ENCODE measurements at regions not wholly inside any gene's neighbourhood (a gene's known extent, or its start where the extent isn't known, plus 50 kb on each side); places are given as distances from the start of the nearest gene placed in this dataset.

GRCh38 chr15:95300958-95301357 is 1029.5 kb upstream of the NR2F2 start:
- H3K9me3 ChIP-seq: no peaks in the 10 kb centered on the region
- H3K27me3 ChIP-seq: peaks cover 0 to 21% of the 10 kb centered on the region in 2 donors
- TF ChIP-seq CTCF (IDR thresholded peaks at IDR 0.05): no peak
- DNase-seq (no peak), ATAC-seq (peak; percentile 38)
- H3K27ac ChIP-seq: no peak overlapping the region
- peaks cover 0 to 5% of the 10 kb centered on the region in 2 donors for H3K4me1 ChIP-seq
- intact Hi-C loops (cut with DNase I): no loop called here
- H3K36me3 ChIP-seq: no peaks in the 10 kb centered on the region
- H3K4me3 ChIP-seq: no peak overlapping the region

GRCh38 chr15:95302206-95302605 is 1028.3 kb upstream of the NR2F2 start:
- Histone ChIP-seq H3K36me3 (no peaks in the 10 kb centered on the region), H3K27ac (no peak overlapping the region), H3K9me3 (no peaks in the 10 kb centered on the region), H3K4me1 (peaks cover 0 to 5% of the 10 kb centered on the region in 2 donors), H3K4me3 (no peak overlapping the region), H3K27me3 (peaks cover 0 to 8% of the 10 kb centered on the region in 2 donors)
- ATAC-seq (no peak), DNase-seq (no peak)
- no peak for TF ChIP-seq CTCF (IDR thresholded peaks at IDR 0.05)
- intact Hi-C loops (cut with DNase I): no loop called here

GRCh38 chr15:95302809-95303208 is 1027.7 kb upstream of the NR2F2 start:
- DNase-seq (no peak), ATAC-seq (no peak)
- peaks cover 0 to 2% of the 10 kb centered on the region in 2 donors for H3K27me3 ChIP-seq
- intact Hi-C loops (cut with DNase I): no loop called here
- TF ChIP-seq CTCF (IDR thresholded peaks at IDR 0.05): no peak
- H3K36me3 ChIP-seq: no peaks in the 10 kb centered on the region
- H3K9me3 ChIP-seq: no peaks in the 10 kb centered on the region
- H3K4me3 ChIP-seq: no peak overlapping the region
- H3K27ac ChIP-seq: no peak overlapping the region
- H3K4me1 ChIP-seq: peaks cover 0 to 5% of the 10 kb centered on the region in 2 donors

GRCh38 chr15:95303713-95304112 is 1026.8 kb upstream of the NR2F2 start:
- peaks cover 0 to 5% of the 10 kb centered on the region in 2 donors for H3K4me1 ChIP-seq
- intact Hi-C loops (cut with DNase I): no loop called here
- H3K27me3 ChIP-seq: no peaks in the 10 kb centered on the region
- no peaks in the 10 kb centered on the region for H3K36me3 ChIP-seq
- no peak overlapping the region for H3K4me3 ChIP-seq
- no peak for ATAC-seq
- H3K27ac ChIP-seq: peak overlapping the region; percentile 1 to 75
- no peak for TF ChIP-seq CTCF (IDR thresholded peaks at IDR 0.05)
- no peak for DNase-seq
- H3K9me3 ChIP-seq: no peaks in the 10 kb centered on the region

GRCh38 chr15:95304151-95304946 is 1026.2 kb upstream of the NR2F2 start:
- ATAC-seq (peak; percentile 49), DNase-seq (peak in 2 of 4 donors; percentile 85 to 89)

More at GRCh38 chr15:95304151-95304946, 1026.2 kb upstream of the NR2F2 start:
- intact Hi-C loops (cut with DNase I): no loop called here
- H3K36me3 ChIP-seq: no peaks in the 10 kb centered on the region
- no peak overlapping the region for H3K4me3 ChIP-seq
- no peaks in the 10 kb centered on the region for H3K27me3 ChIP-seq
- H3K9me3 ChIP-seq: no peaks in the 10 kb centered on the region
- H3K4me1 ChIP-seq: peaks cover 0 to 5% of the 10 kb centered on the region in 2 donors
- peak overlapping the region; percentile 1 to 75 for H3K27ac ChIP-seq
- no peak for TF ChIP-seq CTCF (IDR thresholded peaks at IDR 0.05)
